ENCODE measurements at regions not wholly inside any gene's neighbourhood (a gene's known extent, or its start where the extent isn't known, plus 50 kb on each side); places are given as distances from the start of the nearest gene placed in this dataset.

GRCh38 chr19:28284389-28284788 lies 928.6 kb downstream of the UQCRFS1 start:
- TF ChIP-seq, protein P1, sequence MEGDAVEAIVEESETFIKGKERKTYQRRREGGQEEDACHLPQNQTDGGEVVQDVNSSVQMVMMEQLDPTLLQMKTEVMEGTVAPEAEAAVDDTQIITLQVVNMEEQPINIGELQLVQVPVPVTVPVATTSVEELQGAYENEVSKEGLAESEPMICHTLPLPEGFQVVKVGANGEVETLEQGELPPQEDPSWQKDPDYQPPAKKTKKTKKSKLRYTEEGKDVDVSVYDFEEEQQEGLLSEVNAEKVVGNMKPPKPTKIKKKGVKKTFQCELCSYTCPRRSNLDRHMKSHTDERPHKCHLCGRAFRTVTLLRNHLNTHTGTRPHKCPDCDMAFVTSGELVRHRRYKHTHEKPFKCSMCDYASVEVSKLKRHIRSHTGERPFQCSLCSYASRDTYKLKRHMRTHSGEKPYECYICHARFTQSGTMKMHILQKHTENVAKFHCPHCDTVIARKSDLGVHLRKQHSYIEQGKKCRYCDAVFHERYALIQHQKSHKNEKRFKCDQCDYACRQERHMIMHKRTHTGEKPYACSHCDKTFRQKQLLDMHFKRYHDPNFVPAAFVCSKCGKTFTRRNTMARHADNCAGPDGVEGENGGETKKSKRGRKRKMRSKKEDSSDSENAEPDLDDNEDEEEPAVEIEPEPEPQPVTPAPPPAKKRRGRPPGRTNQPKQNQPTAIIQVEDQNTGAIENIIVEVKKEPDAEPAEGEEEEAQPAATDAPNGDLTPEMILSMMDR (IDR thresholded peaks at IDR 0.05) = no peak
- no peak for TF ChIP-seq POLR2A (IDR thresholded peaks at IDR 0.05)
- TF ChIP-seq POLR2AphosphoS5 (IDR thresholded peaks at IDR 0.05; ENCODE audit: insufficient read depth in 1 of 2, low read depth in 1 of 2) = no peak

Measured in vagina (tissue), 2 donors.